IPS DF 19.7 (cell line): ENCODE measurements at regions not wholly inside any gene's neighbourhood (a gene's known extent, or its start where the extent isn't known, plus 50 kb on each side); places are given as distances from the start of the nearest gene placed in this dataset.

Experiments used
- DNase-seq: peaks from one replicate; pipeline ENCODE4 v3.0.0-alpha.2; 2013; ENCODE audit warnings: low read depth, low spot score

DNA sequence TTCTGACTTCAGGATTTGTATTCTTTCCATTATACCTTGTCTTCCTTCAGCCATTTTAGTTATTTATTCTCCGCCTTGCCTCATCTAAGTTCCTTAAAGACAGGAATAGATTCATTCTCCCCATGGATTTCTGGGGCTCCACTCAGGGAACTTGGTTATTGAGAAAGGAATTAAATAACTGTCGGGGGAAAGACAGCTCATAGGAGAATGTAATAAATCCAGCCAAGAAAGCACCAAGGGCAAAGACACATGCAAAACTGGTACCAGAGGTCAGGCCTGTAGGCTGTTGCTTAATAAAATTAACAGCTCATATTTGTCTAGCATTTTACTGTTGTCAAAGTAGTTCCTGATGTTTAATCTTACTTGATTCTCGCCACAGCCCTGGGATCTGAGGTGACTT, 357.2 kb downstream of the TMEM38B start:
- no peak for DNase-seq

DNA sequence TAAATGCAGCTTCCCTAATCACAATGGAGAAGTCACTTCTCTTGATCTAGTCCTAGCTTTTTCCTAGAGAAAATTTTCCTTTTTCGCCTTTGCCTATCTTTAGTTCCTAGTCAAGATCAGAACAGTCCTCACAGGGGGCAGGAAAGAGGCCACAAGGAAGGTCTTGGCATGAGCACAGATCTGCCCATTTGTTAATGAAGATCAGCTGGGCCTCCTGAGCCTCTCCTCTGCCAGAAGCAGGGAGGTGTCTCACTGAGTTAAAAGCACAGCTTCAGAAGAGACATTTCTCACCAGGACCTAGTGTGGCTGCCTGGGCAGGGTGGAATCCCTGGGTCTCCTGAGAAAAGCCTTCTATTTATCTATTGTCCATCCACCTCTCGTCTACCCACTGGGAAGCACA, 357.8 kb downstream of the TMEM38B start:
- no peak for DNase-seq

DNA sequence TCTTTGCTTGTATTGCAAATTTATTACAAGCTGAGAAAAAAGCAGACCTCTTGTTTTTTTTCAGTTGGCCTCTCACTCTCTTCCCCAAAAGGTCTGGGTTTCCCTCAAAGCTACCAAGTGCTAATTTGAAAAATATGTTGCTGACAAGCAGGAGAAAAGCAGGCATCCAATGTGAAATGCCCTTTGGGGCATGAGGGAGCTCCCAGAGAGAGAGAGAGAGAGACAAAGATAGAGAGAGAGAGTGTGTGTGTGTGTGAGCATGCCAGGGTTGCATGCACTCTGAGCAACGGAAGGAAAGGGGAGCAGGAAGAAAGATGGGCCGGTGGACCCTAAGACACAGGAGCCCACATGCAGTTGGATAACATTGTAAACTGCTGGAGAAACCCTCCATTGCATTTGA, 358.4 kb downstream of the TMEM38B start:
- DNase-seq: no peak

DNA sequence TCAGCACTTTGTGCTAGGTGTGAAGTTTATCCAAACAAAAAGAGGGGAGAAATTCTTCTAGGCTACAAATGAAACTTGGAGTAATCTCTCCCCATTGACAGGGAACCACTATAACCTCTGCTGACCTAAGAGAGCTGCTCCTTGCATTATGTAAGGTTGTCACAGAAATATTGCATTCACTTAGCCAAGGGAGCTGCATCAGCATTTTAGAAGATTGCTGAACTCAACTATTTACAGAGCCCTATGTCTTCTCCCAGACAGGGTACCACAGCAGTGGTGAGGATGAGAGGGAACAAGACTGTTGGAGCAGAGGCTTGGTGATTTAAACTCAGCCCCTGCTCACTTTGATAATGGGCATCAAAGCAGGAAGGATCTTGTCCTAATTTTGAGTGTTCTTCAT, 362.0 kb downstream of the TMEM38B start:
- DNase-seq: no peak

DNA sequence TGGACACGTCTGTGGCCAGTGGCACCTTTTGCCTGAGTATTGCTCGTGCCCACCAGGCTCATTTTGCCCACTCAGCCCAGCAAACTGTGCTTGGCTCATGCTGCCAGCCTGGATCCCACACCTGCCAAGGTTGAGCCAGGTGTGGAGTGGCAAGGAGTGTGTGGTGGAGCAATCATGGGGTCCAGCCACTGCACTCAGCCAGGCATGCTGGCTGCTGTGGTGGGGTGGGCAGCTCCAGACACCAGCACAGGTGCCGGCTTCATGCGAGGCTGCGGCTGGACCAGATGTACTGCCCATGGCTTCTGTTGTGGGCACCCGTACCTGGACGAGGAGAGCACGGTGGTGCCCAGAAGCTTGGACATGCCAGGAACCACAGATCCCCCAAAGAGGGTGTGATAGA, 364.1 kb downstream of the TMEM38B start:
- DNase-seq: no peak

DNA sequence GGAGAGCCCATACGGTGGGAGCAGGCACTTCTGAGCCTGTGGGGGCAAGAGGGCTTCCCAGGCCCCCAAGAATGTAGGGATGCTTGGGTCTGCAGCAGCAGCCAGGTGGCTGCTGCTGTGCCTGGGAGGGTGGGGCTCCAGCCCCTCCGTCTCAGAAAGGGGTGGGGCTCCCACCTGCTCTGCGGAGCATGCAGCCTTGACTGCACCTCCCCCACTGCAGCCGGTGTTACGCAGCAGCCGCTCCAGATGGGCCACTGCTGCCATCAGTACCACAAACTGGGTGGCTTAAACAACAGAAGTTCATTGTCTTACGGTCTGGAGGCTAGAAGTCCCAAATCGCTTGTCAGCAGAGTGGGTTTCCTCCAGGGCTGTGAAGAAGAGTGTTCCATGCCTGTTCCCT, 365.5 kb downstream of the TMEM38B start:
- DNase-seq: no peak

DNA sequence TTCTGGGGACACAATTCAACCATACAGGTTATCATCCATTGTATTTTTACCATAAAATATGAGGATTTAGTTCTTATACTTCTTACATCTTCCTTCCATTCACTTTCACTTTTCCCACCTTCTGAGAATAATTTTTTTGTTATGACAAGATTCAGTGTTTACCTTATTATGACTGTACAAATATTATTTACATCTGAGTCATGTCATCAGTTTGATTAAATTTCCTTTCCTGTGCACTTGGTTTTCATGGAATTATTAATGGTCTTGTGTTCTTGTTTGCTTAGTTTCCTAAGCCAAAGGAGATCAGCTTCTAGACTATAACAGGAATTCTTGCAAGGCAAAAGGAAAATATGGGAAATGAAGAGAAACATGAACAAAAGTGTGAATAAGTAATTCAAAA, 366.5 kb downstream of the TMEM38B start:
- no peak for DNase-seq

DNA sequence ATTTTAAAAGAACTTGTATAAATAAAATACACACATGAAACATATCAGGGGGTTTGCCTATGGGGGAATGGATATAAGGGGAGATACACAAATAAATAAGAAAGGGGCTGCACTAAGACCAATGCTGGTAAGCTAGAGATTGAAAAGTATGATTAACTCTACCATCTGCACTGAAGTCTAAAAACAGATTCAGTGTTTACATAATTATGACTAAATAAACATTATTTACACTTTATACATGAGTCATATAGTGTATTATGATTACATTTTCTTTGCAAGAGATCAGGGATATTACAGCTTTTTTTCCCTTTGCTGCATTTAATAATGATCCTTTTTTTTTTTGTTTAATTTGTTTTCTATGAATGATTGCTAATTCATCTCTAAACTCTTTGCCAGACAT, 367.9 kb downstream of the TMEM38B start:
- no peak for DNase-seq

DNA sequence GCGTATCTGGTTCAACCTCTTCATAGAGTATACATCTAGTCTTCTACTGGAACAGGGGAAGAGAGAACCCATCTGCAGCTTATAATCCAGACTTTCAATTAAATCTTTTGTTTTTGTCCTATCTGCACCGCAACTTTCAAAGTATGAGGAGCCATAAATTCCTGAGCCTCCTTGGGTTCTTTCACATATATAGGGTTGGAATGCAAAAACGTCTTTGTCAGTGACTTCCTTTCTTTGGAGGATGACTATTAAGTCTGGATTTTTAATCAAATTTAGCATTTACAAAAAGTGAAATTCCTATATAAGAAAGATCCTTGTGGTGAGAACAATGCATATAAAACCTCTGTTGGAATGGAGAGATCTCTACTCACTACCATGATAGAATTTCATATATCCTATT, 370.8 kb downstream of the TMEM38B start:
- no peak for DNase-seq

DNA sequence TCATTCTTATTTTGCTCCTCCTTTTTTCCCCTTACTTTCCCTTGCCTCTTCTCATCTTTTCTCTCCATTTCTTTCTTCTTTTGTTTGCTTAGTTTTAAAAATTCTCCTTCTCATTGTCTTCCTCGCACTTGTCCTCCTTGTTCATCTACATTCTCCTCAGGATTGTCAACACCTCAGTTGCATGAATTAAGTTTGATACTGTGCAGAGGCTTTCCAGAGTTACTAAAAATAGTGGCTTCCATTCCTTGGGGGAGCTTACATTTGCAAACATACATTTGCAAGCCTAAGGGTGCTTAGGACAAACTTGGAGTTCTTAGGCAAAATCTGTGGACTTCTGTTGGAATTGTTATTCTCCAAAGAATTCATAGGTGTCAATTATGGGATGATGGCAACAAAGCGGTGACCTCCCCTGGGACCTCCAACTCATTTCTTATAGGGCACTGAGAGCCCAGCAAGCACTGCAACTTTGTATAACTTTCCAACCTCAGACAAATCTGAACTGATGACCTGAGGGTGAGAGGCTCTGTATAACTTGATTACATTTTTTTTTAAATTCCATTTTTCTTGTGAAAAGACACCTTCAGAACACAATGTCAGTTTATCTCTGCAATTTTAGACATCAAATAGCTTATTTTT, 371.4 kb downstream of the TMEM38B start:
- no peak for DNase-seq

DNA sequence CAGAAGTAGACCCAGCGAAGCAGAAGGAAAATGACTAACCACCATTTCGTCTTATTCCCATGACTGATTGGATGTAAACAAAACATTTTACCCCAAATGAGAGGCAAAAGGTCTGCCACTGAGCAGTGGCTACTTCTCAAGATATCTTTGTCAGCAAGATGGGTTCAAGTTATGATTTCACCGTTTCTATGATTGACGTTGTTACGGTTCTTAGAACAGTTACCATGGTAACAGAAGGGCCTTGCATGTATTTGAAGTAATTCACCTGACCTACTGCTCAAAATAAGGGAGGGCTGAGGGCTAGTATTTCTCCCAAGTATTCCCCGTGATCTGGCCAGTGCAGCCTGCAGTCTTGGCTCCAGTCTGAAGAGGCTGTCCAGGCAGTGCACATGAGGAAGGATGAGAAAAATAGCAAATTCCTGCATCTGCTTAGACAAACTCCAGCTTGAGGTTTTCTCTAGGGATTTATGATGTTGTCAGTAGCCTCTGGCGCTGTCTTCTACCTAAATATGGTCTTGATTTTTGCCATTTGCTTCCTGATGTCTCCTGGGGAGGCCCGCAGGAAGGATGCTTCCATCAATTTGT, 372.7 kb downstream of the TMEM38B start:
- no peak for DNase-seq

DNA sequence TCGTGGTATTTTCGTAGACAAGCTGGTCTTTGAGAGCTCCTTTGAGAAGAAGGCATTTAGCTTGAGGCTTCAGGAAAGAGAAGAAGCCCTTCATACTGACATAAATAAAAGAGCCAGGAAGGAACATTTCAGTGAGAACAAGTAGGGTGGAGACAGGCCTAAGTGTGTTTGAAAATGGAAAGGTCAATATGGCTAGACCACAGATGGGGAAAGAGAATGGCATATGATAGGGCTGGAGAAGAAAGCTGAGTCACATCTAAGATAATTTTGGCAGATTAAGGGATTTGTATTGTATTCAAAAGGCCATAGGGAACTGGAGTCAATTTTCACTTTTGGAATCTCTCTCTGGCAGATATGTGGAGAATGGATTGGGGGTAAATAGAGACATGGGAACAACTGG, 374.9 kb downstream of the TMEM38B start:
- DNase-seq: no peak

DNA sequence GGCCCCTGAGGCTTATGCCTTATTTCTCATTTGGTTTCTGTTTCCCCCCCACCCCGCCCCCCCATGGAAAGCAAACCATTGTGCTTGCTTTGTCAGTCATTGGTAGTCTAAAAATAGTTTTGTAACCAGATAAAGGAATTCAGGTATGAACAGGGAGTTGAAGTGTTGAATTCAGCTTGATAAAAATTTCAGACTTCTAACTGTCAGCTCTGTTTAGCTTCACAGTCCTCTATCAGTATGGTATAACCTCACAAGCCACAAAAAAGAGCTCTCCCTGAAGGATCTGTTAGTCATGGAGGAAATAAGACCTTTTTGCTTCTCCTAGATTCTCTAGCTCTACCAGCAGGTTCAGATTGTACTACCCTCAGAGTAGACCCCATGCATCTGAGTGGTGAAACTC, 378.1 kb downstream of the TMEM38B start:
- no peak for DNase-seq

DNA sequence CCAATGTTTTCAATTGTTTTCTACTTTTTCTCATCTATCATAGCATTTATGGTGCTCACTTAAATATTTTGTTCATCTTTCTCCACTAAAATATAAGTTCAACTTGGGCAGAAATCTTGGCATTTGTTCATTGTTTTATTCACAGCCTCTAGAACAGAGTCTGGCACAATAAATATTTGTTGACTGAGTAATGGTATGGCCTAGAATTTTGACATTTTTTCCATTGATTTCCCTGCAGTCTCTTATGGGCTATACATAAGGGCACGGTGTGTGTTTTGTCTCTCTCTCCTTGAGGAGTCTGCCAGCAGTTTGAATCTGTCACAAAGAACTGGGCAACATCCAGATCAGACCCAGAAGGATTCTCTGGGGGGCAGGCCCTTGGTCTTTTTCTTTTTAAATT, 379.7 kb downstream of the TMEM38B start:
- DNase-seq: no peak

DNA sequence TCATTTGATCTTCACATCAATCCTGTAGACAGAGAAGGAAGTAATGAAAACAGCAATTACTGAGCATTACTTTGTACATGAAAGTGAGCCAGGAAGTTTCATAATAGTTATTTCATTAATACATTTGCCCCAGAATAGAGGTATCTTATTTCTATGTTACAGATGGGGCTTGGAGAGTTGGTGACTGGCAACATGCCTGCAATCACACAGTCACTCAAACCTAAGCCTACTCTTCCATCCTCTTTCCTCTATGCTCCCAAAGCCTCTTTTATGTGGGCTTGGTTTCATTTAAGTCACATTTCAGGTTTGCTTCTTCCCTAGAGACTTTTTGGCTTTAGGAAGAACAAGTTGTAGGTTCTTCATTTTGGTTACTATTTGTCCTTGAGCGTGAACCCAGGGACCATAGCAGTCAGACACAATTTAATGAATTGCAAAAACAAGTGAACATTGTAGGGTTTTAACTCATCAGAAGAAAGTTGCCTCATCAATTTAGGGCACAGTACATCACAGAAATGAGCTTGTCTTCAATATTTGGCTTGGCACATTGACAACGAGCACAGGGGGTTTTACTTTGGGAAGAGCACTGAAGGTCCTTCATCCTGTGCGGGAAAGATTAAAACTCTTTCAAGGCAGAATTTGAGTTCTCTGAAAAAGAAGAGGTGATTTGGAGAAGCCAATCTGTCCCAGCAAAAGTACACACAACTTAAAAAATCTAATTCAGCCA, 381.1 kb downstream of the TMEM38B start:
- no peak for DNase-seq

DNA sequence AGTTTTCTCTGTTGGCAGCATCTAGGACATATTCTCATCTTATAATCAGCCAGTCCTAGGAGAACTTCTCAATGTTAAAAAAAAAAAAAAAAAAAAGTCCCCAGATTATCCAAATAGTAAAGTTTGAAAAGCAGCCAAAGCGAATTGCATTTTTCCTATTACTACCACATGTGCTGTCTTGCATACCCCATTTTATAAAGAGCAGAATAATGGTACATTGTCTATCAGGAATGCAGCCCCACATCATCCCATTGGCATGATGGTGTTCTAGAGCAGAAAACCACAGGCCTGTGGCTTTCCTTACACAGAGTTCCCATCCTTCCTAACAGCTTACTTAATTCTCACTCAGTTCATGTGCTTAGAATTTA, 381.6 kb downstream of the TMEM38B start:
- no peak for DNase-seq

DNA sequence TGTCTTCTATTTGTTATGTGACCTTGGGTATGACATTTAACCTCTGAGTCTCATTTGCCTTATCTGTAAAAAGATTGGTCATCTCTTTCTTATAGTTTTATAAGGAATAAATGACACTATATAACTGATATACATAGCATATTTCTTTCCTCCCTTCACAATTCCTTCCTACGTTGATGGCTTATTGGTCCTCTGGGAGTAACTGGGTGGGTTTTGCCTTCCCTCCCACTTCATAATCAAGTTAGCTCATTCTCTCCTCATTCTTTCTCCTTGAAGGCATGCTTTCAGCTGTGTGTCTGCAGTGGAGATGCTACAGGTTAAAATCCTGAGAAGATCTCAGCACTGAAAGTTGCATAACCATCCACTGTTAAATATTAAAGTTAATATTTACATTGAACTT, 382.4 kb downstream of the TMEM38B start:
- no peak for DNase-seq

DNA sequence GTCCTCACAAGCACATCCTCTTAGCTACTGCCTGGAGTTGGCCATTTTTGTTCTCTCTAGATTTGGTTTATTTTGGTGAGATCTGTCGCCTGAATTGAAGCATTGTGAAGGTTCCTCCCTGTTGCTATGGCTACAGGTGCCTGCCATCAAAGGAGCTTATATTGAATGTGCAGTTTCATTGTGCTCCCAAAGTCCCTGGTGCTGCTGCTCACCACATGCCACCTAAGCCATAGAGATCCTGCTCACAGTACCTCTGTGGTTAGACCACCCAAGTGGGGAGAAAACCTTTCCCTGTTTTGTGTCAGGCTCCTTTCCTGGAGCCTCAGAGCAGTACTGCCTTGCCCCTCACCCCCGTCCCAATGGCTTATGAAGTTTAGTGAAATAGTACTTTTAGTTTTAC, 383.4 kb downstream of the TMEM38B start:
- DNase-seq: no peak

DNA sequence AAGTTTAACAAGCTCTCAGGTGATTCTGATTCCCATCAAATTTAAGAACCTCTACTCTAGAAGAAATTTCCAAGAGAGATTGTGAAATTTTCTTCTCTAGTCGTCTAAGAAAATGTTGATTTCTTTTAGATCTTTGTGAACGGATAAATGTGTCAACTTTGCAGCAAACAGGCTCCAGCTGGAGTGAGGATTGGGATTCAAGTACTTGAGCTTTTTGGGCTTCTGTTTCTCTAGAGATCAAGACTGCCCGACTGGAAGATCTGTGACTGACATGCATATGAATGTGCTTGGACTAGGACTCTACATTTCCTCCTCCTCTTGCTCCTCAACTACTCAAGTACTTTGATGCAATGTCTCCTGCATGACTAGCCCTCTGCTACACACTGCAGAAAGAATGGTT, 388.3 kb downstream of the TMEM38B start:
- DNase-seq: no peak

DNA sequence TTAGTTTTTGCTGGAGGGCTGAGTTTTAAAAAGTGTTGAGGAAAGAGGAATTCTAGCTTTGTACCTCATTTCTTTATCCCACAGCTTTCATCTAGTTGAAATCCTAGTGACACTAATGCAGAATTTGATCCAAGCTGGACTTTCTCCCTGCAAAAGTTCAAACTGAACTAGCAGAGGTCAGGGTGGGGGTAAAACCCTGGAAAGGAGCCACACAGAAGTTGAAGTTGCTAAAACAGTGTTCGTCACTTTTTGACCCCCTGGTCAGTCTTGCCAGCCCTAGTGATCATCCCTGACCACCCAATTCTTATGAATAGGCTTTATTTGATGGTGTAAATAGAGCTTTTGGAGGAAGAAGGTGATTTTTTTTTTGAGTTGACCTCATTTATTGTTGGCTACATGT, 390.4 kb downstream of the TMEM38B start:
- DNase-seq: no peak

DNA sequence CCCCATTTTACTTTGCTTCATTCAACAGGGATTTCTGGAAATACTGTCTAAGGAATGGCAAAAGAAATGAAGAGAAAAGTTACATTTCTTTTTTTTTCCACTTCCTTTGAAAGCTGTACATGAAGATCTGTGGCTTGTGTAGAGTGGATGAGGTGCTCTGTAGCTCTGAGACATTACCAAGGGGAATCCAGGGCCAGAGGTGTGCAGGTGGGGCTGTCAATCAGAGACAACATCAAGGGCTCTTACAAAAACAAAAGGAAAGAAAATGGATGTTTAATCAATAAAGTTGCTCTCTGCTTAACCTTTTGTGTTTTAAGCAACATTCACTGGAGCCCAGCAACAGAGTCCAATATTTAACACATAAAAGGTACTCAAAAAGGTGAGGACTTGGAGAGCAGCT, 391.1 kb downstream of the TMEM38B start:
- no peak for DNase-seq

DNA sequence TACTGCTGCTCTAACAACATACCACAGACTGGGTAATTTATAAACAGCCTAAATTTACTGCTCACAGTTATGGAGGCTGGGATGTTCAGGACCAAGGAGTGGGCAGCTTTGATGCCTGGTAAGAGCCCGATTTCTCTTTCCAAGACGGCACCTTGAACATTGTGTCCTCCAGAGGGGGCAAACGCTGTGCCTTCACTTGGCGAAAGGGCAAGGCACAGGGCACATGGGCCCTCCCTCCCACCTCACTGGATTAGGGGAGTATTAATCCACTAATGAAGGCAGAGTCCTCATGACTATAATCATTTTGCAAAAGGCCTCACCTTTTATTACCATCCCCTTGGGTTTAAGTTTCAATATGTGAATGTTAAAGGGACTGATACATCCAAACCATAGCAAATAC, 397.7 kb downstream of the TMEM38B start:
- DNase-seq: no peak

DNA sequence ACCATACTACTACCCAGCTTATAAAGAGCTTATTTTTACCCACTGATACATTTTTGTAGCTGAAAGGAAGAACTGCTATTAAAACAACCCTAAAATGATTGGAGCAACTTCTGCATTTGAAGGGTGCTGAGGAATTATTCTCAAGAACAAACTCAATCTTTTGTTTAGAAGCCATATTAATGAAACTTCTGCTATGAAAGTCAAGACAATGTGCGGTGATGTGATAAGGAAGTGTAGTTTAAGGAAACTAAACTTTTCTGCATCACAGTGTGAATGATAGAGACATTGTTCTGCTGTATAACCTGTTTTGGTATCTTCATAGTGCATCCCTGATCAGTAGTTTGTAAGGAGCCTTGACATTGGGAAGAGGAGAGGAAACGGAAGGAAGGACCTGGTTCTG, 408.5 kb downstream of the TMEM38B start:
- no peak for DNase-seq

DNA sequence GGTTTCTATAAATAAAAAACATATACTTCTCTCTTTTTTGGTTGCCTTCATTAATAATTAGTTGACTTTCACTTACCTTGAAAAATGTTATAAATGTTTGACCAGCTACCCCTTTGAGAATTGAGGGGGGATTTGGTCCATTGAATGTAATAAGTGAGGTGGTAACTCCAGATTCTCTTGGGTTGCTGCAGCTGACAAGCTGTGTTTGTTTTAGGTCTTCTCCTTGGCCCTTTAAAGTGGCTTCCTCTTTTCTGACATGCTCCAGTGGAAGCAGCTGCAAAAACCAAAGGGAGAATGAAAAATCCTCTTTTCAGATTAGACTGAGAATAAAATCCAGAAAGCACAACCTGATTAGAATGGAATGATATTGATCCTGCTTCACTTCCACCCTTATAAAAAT, 410.5 kb downstream of the TMEM38B start:
- no peak for DNase-seq
